ENCODE measurements at regions not wholly inside any gene's neighbourhood (a gene's known extent, or its start where the extent isn't known, plus 50 kb on each side); places are given as distances from the start of the nearest gene placed in this dataset.

DNA sequence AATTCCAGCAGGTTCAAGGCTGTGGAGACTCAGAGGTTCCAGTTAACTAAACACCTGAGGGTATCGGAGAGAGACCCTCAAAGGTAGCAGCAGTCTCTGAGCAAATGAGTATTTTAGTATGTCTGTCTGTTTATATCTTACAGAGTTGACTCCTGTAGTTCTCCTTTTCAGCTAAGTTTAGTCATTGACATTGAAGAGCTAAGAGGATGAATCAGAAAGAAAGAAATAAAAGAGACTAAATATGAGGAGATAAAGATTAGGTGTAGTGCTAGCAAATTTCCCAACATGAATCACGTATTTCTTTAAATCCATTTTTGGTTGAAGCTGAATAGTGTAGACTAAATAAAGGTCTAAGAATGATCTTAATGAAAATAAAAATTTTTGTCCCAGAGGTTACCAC lies 474.0 kb upstream of the RGMB start:
- TF ChIP-seq CTCF (IDR thresholded peaks at IDR 0.05) (no peak), NFYB (CRISPR knock-in tag; conservative IDR thresholded peaks at IDR 0.05; ENCODE audit: low read depth) (no peak), ZMAT4 (CRISPR knock-in tag; IDR thresholded peaks at IDR 0.05) (no peak), NR1H2 (CRISPR knock-in tag; IDR thresholded peaks at IDR 0.05) (no peak), GABPB1 (CRISPR knock-in tag; IDR thresholded peaks at IDR 0.05) (no peak), ZNF138 (CRISPR knock-in tag; conservative IDR thresholded peaks at IDR 0.05) (no peak), JUN (CRISPR knock-in tag; IDR thresholded peaks at IDR 0.05) (no peak), TEAD4 (CRISPR knock-in tag; IDR thresholded peaks at IDR 0.05) (no peak), CBFB (CRISPR knock-in tag; IDR thresholded peaks at IDR 0.05; ENCODE audit: low read depth) (no peak), ETV6 (CRISPR knock-in tag; IDR thresholded peaks at IDR 0.05) (no peak), ESRRA (CRISPR knock-in tag; IDR thresholded peaks at IDR 0.05; ENCODE audit: borderline replicate concordance) (no peak)
- TF ChIP-seq, protein P1, sequence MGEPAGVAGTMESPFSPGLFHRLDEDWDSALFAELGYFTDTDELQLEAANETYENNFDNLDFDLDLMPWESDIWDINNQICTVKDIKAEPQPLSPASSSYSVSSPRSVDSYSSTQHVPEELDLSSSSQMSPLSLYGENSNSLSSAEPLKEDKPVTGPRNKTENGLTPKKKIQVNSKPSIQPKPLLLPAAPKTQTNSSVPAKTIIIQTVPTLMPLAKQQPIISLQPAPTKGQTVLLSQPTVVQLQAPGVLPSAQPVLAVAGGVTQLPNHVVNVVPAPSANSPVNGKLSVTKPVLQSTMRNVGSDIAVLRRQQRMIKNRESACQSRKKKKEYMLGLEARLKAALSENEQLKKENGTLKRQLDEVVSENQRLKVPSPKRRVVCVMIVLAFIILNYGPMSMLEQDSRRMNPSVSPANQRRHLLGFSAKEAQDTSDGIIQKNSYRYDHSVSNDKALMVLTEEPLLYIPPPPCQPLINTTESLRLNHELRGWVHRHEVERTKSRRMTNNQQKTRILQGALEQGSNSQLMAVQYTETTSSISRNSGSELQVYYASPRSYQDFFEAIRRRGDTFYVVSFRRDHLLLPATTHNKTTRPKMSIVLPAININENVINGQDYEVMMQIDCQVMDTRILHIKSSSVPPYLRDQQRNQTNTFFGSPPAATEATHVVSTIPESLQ (CRISPR knock-in tag; IDR thresholded peaks at IDR 0.05): no peak
- TF ChIP-seq, protein P2, sequence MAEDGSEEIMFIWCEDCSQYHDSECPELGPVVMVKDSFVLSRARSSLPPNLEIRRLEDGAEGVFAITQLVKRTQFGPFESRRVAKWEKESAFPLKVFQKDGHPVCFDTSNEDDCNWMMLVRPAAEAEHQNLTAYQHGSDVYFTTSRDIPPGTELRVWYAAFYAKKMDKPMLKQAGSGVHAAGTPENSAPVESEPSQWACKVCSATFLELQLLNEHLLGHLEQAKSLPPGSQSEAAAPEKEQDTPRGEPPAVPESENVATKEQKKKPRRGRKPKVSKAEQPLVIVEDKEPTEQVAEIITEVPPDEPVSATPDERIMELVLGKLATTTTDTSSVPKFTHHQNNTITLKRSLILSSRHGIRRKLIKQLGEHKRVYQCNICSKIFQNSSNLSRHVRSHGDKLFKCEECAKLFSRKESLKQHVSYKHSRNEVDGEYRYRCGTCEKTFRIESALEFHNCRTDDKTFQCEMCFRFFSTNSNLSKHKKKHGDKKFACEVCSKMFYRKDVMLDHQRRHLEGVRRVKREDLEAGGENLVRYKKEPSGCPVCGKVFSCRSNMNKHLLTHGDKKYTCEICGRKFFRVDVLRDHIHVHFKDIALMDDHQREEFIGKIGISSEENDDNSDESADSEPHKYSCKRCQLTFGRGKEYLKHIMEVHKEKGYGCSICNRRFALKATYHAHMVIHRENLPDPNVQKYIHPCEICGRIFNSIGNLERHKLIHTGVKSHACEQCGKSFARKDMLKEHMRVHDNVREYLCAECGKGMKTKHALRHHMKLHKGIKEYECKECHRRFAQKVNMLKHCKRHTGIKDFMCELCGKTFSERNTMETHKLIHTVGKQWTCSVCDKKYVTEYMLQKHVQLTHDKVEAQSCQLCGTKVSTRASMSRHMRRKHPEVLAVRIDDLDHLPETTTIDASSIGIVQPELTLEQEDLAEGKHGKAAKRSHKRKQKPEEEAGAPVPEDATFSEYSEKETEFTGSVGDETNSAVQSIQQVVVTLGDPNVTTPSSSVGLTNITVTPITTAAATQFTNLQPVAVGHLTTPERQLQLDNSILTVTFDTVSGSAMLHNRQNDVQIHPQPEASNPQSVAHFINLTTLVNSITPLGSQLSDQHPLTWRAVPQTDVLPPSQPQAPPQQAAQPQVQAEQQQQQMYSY (CRISPR knock-in tag; IDR thresholded peaks at IDR 0.05): no peak
- TF ChIP-seq, protein P3, sequence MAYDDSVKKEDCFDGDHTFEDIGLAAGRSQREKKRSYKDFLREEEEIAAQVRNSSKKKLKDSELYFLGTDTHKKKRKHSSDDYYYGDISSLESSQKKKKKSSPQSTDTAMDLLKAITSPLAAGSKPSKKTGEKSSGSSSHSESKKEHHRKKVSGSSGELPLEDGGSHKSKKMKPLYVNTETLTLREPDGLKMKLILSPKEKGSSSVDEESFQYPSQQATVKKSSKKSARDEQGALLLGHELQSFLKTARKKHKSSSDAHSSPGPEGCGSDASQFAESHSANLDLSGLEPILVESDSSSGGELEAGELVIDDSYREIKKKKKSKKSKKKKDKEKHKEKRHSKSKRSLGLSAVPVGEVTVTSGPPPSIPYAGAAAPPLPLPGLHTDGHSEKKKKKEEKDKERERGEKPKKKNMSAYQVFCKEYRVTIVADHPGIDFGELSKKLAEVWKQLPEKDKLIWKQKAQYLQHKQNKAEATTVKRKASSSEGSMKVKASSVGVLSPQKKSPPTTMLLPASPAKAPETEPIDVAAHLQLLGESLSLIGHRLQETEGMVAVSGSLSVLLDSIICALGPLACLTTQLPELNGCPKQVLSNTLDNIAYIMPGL (CRISPR knock-in tag; IDR thresholded peaks at IDR 0.05): no peak

All from WTC11 (cell line).